Heart right ventricle (tissue), 16 donors: ENCODE measurements at regions not wholly inside any gene's neighbourhood (a gene's known extent, or its start where the extent isn't known, plus 50 kb on each side); places are given as distances from the start of the nearest gene placed in this dataset.

Experiments used
- ATAC-seq, 8 donors: fragments of 200-7000 bp; cut with Tn5 transposase; one replicate each; pipeline ENCODE4 v1.9.1; 2020; ENCODE audit warnings: mild to moderate bottlenecking in 8 of 8, moderate library complexity in 8 of 8, moderate number of reproducible peaks in 1 of 8
- DNase-seq, 2 donors: peaks; one replicate each; pipeline ENCODE4 v3.0.0-alpha.2; 2020
- H3K27ac ChIP-seq, 10 donors: fragments of 200-600 bp; sonication (generic) in 2 of 10; one replicate each; pipeline versions ENCODE4 v1.5.0 to v1.8.0; 2020 to 2022; ENCODE audit warnings: mild to moderate bottlenecking in 3 of 10
- H3K27me3 ChIP-seq, 7 donors: fragments of 200-600 bp; one replicate each; pipeline ENCODE4 v1.8.0; 2021 to 2022; ENCODE audit warnings: mild to moderate bottlenecking in 2 of 7
- H3K36me3 ChIP-seq, 9 donors: fragments of 200-600 bp; sonication (generic) in 1 of 9; one replicate each; pipeline versions ENCODE4 v1.5.0 to v1.8.0; 2020 to 2022; ENCODE audit warnings: mild to moderate bottlenecking in 2 of 9
- H3K4me1 ChIP-seq, 9 donors: fragments of 200-600 bp; sonication (generic) in 1 of 9; one replicate each; pipeline versions ENCODE4 v1.5.0 to v1.8.0; 2020 to 2022; ENCODE audit warnings: mild to moderate bottlenecking in 4 of 9
- H3K4me3 ChIP-seq, 10 donors: fragments of 200-600 bp; sonication (generic) in 2 of 10; one replicate each; pipeline versions ENCODE4 v1.5.0 to v1.8.0; 2020 to 2022; ENCODE audit warnings: mild to moderate bottlenecking in 7 of 10, moderate library complexity in 2 of 10
- H3K9me3 ChIP-seq, 11 donors: fragments of 200-600 bp in 10 of 11; sonication (generic) in 2 of 11; one replicate each; pipeline versions ENCODE4 v1.5.0 to v1.8.0; 2013 to 2022; ENCODE audit warnings: mild to moderate bottlenecking in 2 of 11, control low read depth in 1 of 11, moderate library complexity in 1 of 11
- CTCF ChIP-seq, 9 donors: fragments of 200-600 bp; sonication (generic) in 2 of 9; IDR thresholded peaks; one replicate each; pipeline versions ENCODE4 v1.5.0 to v1.8.0; 2021 to 2022; ENCODE audit warnings: antibody characterized with exemption in 9 of 9, mild to moderate bottlenecking in 5 of 9, moderate library complexity in 1 of 9
- WGBS, 2 donors: extraction: QIAGEN DNeasy Blood & Tissue Kit; methylation state at CpG; one replicate each; pipeline ENCODE4 v1.1.7; 2013; ENCODE audit warnings: inconsistent platforms in 1 of 2; 5-methylcytosine and 5-hydroxymethylcytosine counted together
- intact Hi-C, 10 donors: fragments of 100-400 bp; cut with DNase I; formaldehyde crosslinking; loops; one replicate each; pipeline versions ENCODE4 v1.11.1 to v1.14.2; 2022
- donor health status: Arrhythmogenic right ventricular cardiomyopathy.
- donor health status: ischemic (EF 13 %, LVEDD 7.1; RV severe dilation, severe dysfunction).
- donor health status: healthy with polysubstance abuse.
- donor health status: DM: no; HTN: yes; CAD: no.
- donor health status: DM: no; HTN: no; CAD: no.
- donor health status: ischemic (EF 25% LVEDD 6.9; RV normal size, moderate dysfunction).
- donor health status: ischemic (EF 25% LVEDD 5.7; RV mildly dilated, moderate dysfunction).
- donor health status: healthy.
- donor health status: DM: yes; HTN: yes; CAD: no.
- donor health status: Ischemic cardiomyopathy.
- donor health status: ischemic (EF 35%, LVEDD 5.7; RV mildly dilated, moderate dysfunction).
- donor health status: nonischemic (EF 11% LVEDD 7.7; RV severe dilation, severe dysfunction).
- donor health status: DM: yes; HTN: yes; CAD: no.
- donor health status: PGD.
- donor health status: ischemic (EF 29% LVEDD 5.4; RV normal size, mild dysfunction).
- donor health status: nonischemic (EF 23%, LVEDD 6.1; RV moderate dilation, normal function).

GRCh38 chr9:2340046-2340760, 281.4 kb upstream of the VLDLR start:
- TF ChIP-seq CTCF (IDR thresholded peaks at IDR 0.05), result no peak
- Histone ChIP-seq H3K27ac (no peak overlapping the region), H3K4me1 (peaks cover 0 to 19% (median 6%) of the 10 kb centered on the region in 9 donors), H3K27me3 (no peaks in the 10 kb centered on the region), H3K4me3 (no peak overlapping the region), H3K36me3 (no peaks in the 10 kb centered on the region), H3K9me3 (no peaks in the 10 kb centered on the region)
- ATAC-seq (no peak), DNase-seq (no peak)
- intact Hi-C loops, result no loop called here
- 68 to 82% methylated on average over 2 of the region's 2 CpGs for WGBS, 2 donors

GRCh38 chr9:2341126-2341525, 280.5 kb upstream of the VLDLR start:
- intact Hi-C loops, result no loop called here

DNA sequence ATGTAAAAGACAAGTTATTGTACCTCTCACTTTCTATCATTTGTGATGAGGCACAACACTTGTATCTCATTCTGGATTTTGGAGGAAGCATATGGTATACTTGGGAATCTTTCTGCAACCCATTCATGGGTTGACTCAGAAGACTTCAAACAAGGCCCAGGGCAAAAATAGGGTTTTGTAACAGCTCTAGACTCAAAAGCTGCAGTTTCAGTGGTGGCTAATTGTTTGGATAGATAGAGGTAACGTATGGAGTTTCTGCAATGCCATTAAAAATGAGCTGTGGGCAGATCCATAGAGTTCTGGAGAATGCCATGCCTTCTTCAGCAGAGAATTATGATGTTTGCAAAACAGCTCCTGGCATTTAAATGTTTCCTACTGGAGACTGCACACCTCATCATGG, 279.6 kb upstream of the VLDLR start:
- intact Hi-C loops, result no loop called here

More at GRCh38 chr9:2341126-2341525, 280.5 kb upstream of the VLDLR start:
- DNase-seq (no peak), ATAC-seq (no peak)
- H3K27me3 ChIP-seq, result no peaks in the 10 kb centered on the region
- no peak overlapping the region for H3K4me3 ChIP-seq
- H3K9me3 ChIP-seq, result peaks cover 0 to under 1% (median 0%) of the 10 kb centered on the region in 11 donors
- WGBS, 2 donors, result 92 to 99% methylated on average over 3 of the region's 3 CpGs
- no peaks in the 10 kb centered on the region for H3K36me3 ChIP-seq
- TF ChIP-seq CTCF (IDR thresholded peaks at IDR 0.05), result no peak
- peaks cover 0 to 14% (median 5%) of the 10 kb centered on the region in 9 donors for H3K4me1 ChIP-seq
- no peak overlapping the region for H3K27ac ChIP-seq

GRCh38 chr9:2343756-2344155, 277.8 kb upstream of the VLDLR start:
- peaks cover 0 to 25% (median 0%) of the 10 kb centered on the region in 11 donors for H3K9me3 ChIP-seq
- TF ChIP-seq CTCF (IDR thresholded peaks at IDR 0.05), result no peak
- intact Hi-C loops, result loop anchor here in 1 of 10 donors (2.0 kb wide), 1 partner anchor 55 kb away; no protein-coding TSS in a partner anchor
- ATAC-seq (no peak), DNase-seq (no peak)
- 94% methylated on average over 3 of the region's 3 CpGs for WGBS, 2 donors
- H3K4me1 ChIP-seq, result peaks cover 0 to 10% (median under 1%) of the 10 kb centered on the region in 9 donors
- H3K4me3 ChIP-seq, result no peak overlapping the region
- no peaks in the 10 kb centered on the region for H3K36me3 ChIP-seq
- H3K27me3 ChIP-seq, result no peaks in the 10 kb centered on the region
- no peak overlapping the region for H3K27ac ChIP-seq

More for the DNA sequence above, 279.6 kb upstream of the VLDLR start:
- no peak for DNase-seq
- H3K27me3 ChIP-seq, result no peaks in the 10 kb centered on the region
- no peak for ATAC-seq
- 93 to 96% methylated on average over 1 of the region's 1 CpG for WGBS, 2 donors
- H3K4me1 ChIP-seq, result peaks cover 0 to 16% (median 5%) of the 10 kb centered on the region in 9 donors
- no peaks in the 10 kb centered on the region for H3K36me3 ChIP-seq
- H3K4me3 ChIP-seq, result no peak overlapping the region
- H3K9me3 ChIP-seq, result peaks cover 0 to 9% (median 0%) of the 10 kb centered on the region in 11 donors
- TF ChIP-seq CTCF (IDR thresholded peaks at IDR 0.05), result no peak
- H3K27ac ChIP-seq, result no peak overlapping the region
